LNCAP (cell line): ENCODE measurements at regions not wholly inside any gene's neighbourhood (a gene's known extent, or its start where the extent isn't known, plus 50 kb on each side); places are given as distances from the start of the nearest gene placed in this dataset.

ENCODE experiments used
- CTCF ChIP-seq: fragments of 450-650 bp; IDR thresholded peaks from 2 replicates; pipeline ENCODE4 v1.5.1; 2017; ENCODE audit warnings: mild to moderate bottlenecking

- TF ChIP-seq CTCF, result no peak
Observed at GRCh38 chr10:106296750-106297392, 867.6 kb downstream of the SORCS1 start.

DNA sequence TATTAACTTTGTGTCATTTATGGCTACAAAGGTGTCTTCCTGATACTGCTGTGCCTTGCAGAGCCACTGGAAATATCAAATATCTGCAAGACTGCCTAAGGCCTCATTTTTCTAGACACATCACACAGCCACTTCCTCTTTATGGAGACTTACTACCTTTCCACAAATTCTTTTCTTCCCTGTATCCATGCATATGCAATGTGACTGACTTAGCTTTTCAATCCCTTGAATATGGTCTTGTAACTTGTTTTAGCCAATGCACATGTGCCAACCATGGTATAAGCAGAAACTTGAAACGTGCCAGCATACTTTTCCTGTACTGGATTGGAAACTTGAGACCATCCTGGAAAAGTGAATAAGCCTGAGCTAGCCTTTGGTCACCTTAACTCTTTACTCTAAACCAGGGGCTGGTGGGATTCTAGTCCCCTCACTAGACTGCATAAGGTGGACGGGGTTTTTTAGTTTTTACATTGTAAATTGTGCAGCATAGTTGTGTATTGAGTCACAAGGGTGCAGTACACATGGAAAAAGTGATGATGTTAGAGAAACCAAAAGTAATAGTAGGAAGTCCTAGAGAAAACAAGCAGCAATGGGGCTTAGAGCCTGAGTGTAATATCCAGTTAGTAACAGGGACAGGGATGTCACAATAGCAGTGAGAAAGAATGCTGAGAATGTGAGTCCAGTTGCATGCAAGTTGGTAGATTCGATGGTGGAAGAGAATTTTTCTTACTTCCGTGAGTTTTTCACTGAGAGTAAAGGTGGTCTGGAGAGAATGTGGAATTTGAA lies 879.5 kb downstream of the SORCS1 start:
- TF ChIP-seq CTCF, result no peak

DNA sequence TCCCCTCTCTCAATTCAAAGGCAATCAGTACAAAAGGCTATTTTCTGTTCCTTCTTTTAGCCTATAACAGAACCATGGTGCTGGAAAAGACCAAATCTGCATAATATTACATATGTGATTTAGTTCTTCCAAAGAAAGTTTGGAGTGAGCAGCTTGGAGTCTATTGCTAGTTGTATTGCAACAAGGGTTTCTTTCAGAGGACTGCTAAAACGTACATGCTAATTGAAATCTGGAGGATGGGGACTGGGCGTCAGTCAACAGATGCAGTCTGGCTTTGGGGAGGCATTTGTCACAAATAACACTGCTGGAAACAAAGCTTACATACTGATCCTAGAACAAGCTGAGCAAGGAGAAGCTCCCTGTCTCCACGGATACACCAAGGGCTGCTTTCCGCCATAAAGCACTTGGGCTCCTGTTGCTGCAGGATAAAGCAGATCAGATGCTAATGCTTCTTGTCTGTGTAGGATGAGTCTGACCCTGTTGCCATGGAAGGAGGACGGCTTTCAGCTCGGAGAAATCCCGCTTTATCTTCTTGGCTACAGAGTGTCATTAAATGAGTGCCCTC lies 883.5 kb downstream of the SORCS1 start:
- no peak for TF ChIP-seq CTCF

GRCh38 chr10:106278383-106278782 lies 886.1 kb downstream of the SORCS1 start:
- no peak for TF ChIP-seq CTCF

GRCh38 chr10:106271237-106271636 lies 893.3 kb downstream of the SORCS1 start:
- no peak for TF ChIP-seq CTCF

DNA sequence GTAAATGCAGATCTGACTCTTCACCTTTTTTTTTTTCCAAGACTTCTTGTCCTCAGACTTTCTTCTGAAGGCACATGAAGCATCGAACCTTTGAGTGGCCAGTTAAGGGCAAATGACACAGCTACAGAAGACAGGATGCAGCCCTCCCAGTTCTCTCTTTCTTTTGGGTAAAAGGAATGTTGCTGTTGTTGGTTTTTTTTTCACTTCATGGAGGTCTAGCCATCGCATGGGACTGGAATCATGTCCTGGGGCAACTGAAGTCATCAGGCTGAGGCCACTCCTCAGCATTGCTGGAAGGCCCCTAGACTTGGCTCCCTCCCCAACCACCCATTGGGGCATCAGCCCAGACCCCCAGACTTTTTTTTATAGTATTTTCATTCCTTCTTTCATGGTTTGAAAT lies 896.5 kb downstream of the SORCS1 start:
- no peak for TF ChIP-seq CTCF

GRCh38 chr10:106267591-106267990 lies 896.9 kb downstream of the SORCS1 start:
- no peak for TF ChIP-seq CTCF
